SK-N-SH (cell line): ENCODE measurements at regions not wholly inside any gene's neighbourhood (a gene's known extent, or its start where the extent isn't known, plus 50 kb on each side); places are given as distances from the start of the nearest gene placed in this dataset.

Source experiments
- CHD2 ChIP-seq: fragments of 150-350 bp; IDR thresholded peaks from 2 replicates; pipeline ENCODE4 v1.6.1; 2018; ENCODE audit warnings: low read length; ENCODE audit not compliant: partially characterized antibody
- CTCF ChIP-seq: fragments of 200-600 bp; sonication (generic); IDR thresholded peaks from 2 replicates; pipeline ENCODE4 v1.6.1; 2017; ENCODE audit warnings: antibody characterized with exemption, mild to moderate bottlenecking, moderate library complexity
- EP300 ChIP-seq, 2 experiments: IDR thresholded peaks; 2 replicates each; pipeline versions ENCODE4 v1.4.0 to v1.6.1; 2012; ENCODE audit warnings: borderline replicate concordance in 1 of 2, low read depth in 1 of 2, low read length in 1 of 2
- EZH2phosphoT487 ChIP-seq: fragments of 200-600 bp; sonication (generic); IDR thresholded peaks from 2 replicates; pipeline ENCODE4 v1.6.1; 2017; ENCODE audit warnings: low read depth, mixed run types, mild to moderate bottlenecking, antibody characterized with exemption, moderate library complexity, borderline replicate concordance
- JUND ChIP-seq: IDR thresholded peaks from 2 replicates; pipeline ENCODE4 v1.4.0; 2012
- NFIC ChIP-seq: IDR thresholded peaks from 2 replicates; pipeline ENCODE4 v1.4.0; 2012; ENCODE audit warnings: borderline replicate concordance
- POLR2AphosphoS5 ChIP-seq: IDR thresholded peaks from 2 replicates; pipeline ENCODE4 v1.6.1; 2012; ENCODE audit warnings: low read depth, low read length
- RFX5 ChIP-seq: IDR thresholded peaks from 2 replicates; pipeline ENCODE4 v1.6.1; 2012; ENCODE audit warnings: mild to moderate bottlenecking, improper control_type of control experiment, low read length
- RXRA ChIP-seq: IDR thresholded peaks from 2 replicates; pipeline ENCODE4 v1.4.0; 2012; ENCODE audit warnings: low read depth, mild to moderate bottlenecking, borderline replicate concordance
- TAF1 ChIP-seq: IDR thresholded peaks from 2 replicates; pipeline ENCODE4 v1.6.1; 2012; ENCODE audit warnings: low read depth, mild to moderate bottlenecking, low read length, moderate library complexity, borderline replicate concordance
- YY1 ChIP-seq: IDR thresholded peaks from 2 replicates; pipeline ENCODE4 v1.4.0; 2012; ENCODE audit warnings: low read depth, mild to moderate bottlenecking
- TF ChIP-seq, protein P1 (sequence below): fragments of 150-350 bp; IDR thresholded peaks from 2 replicates; pipeline ENCODE4 v1.6.1; 2017; ENCODE audit warnings: antibody characterized with exemption, low read length, low read depth, borderline replicate concordance
- TF ChIP-seq, protein P2 (sequence below): IDR thresholded peaks from 2 replicates; pipeline ENCODE4 v1.4.0; 2012; ENCODE audit warnings: low read depth, borderline replicate concordance

DNA sequence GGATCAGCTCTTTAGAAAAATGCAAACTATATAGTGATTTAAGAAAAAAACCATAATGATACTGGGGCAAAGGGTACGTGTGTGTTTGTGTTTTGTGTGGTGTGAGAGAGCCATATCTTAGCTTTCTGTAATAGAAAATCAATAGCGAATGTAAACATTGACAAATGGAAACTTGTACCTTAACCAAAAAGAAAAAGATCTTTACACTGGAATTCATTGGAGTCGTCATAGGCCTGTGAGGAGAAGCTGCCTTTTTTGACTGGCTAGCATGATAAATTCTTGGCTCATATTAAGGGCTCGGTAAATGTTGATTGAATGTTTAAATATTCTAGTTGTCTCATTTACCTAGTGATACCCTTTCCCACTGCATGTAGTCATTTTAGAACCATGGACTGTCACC lies 161.8 kb upstream of the ASCC3 start:
- TF ChIP-seq CTCF (no peak), TAF1 (no peak), EZH2phosphoT487 (no peak), RXRA (no peak), POLR2AphosphoS5 (no peak), EP300 (IDR thresholded peaks at IDR 0.05; ENCODE audit: borderline replicate concordance in 1 of 2, low read depth in 1 of 2, low read length in 1 of 2) (no peak), NFIC (no peak), RFX5 (no peak), CHD2 (no peak), YY1 (no peak), JUND (no peak)
- TF ChIP-seq, protein P1, sequence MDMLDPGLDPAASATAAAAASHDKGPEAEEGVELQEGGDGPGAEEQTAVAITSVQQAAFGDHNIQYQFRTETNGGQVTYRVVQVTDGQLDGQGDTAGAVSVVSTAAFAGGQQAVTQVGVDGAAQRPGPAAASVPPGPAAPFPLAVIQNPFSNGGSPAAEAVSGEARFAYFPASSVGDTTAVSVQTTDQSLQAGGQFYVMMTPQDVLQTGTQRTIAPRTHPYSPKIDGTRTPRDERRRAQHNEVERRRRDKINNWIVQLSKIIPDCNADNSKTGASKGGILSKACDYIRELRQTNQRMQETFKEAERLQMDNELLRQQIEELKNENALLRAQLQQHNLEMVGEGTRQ = no peak
- TF ChIP-seq, protein P2, sequence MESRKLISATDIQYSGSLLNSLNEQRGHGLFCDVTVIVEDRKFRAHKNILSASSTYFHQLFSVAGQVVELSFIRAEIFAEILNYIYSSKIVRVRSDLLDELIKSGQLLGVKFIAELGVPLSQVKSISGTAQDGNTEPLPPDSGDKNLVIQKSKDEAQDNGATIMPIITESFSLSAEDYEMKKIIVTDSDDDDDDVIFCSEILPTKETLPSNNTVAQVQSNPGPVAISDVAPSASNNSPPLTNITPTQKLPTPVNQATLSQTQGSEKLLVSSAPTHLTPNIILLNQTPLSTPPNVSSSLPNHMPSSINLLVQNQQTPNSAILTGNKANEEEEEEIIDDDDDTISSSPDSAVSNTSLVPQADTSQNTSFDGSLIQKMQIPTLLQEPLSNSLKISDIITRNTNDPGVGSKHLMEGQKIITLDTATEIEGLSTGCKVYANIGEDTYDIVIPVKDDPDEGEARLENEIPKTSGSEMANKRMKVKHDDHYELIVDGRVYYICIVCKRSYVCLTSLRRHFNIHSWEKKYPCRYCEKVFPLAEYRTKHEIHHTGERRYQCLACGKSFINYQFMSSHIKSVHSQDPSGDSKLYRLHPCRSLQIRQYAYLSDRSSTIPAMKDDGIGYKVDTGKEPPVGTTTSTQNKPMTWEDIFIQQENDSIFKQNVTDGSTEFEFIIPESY = no peak
